SK-N-SH (cell line): ENCODE measurements at regions not wholly inside any gene's neighbourhood (a gene's known extent, or its start where the extent isn't known, plus 50 kb on each side); places are given as distances from the start of the nearest gene placed in this dataset.

ENCODE experiments used
- CTCF ChIA-PET: fragments of 300-600, 350-600 bp; formaldehyde crosslinking; extraction: SDS; loops from one replicate; lab custom pipeline; 2021; lab: Yijun Ruan, JAX
- POLR2A ChIA-PET: fragments of 350-600 bp; sonication (Branson Sonifier 250); formaldehyde crosslinking; extraction: SDS; loops from one replicate; lab custom pipeline; 2020; ENCODE audit warnings: antibody characterized with exemption, inconsistent platforms; lab: Yijun Ruan, JAX
- DNase-seq: peaks from one replicate; pipeline ENCODE4 v3.0.0; 2012
- H2AFZ ChIP-seq: fragments of 200-600 bp; sonication (generic); 2 replicates; pipeline ENCODE4 v1.8.1; 2016; ENCODE audit warnings: antibody characterized with exemption, mild to moderate bottlenecking, low read depth
- H3F3A ChIP-seq: fragments of 200-600 bp; sonication (generic); replicated peaks from 2 replicates; pipeline ENCODE3; 2016; ENCODE audit warnings: antibody characterized with exemption, mild to moderate bottlenecking; ENCODE audit not compliant: insufficient read depth
- H3K27ac ChIP-seq, 2 experiments: fragments of 200-500 bp in 1 of 2; fragments of 200-600 bp in 1 of 2; sonication (Bioruptor generic) in 1 of 2; sonication (generic), shearing (Covaris generic) in 1 of 2; 2 replicates each; pipeline versions ENCODE4 v1.5.1 to v1.6.1; 2014 to 2016; ENCODE audit warnings: low read depth in 2 of 2, inconsistent platforms in 1 of 2, low read length in 1 of 2, mild to moderate bottlenecking in 1 of 2, mixed read lengths in 1 of 2
- H3K27me3 ChIP-seq: fragments of 200-600 bp; sonication (generic), shearing (Covaris generic); 2 replicates; pipeline ENCODE4 v1.6.1; 2016; ENCODE audit warnings: mixed run types; ENCODE audit not compliant: insufficient read depth
- H3K36me3 ChIP-seq, 2 experiments: fragments of 200-500 bp in 1 of 2; fragments of 200-600 bp in 1 of 2; sonication (Bioruptor generic) in 1 of 2; sonication (generic) in 1 of 2; replicated peaks in 1 of 2; 2 replicates each; pipeline versions ENCODE3 to v1.5.1; 2014 to 2016; ENCODE audit warnings: low read length in 1 of 2, mild to moderate bottlenecking in 1 of 2; ENCODE audit not compliant: insufficient read depth in 2 of 2, control insufficient read depth in 1 of 2
- H3K4me1 ChIP-seq, 2 experiments: fragments of 200-500 bp in 1 of 2; fragments of 200-600 bp in 1 of 2; sonication (Bioruptor generic) in 1 of 2; sonication (generic), shearing (Covaris generic) in 1 of 2; 2 replicates each; pipeline versions ENCODE4 v1.5.1 to v1.6.1; 2014 to 2016; ENCODE audit warnings: low read depth in 1 of 2, low read length in 1 of 2, mixed run types in 1 of 2; ENCODE audit not compliant: insufficient read depth in 2 of 2, control insufficient read depth in 1 of 2
- H3K4me2 ChIP-seq: fragments of 200-600 bp; sonication (generic), shearing (Covaris generic); 2 replicates; pipeline ENCODE4 v1.6.1; 2017; ENCODE audit warnings: mixed run types
- H3K4me3 ChIP-seq, 2 experiments: fragments of 200-500 bp in 1 of 2; fragments of 200-600 bp in 1 of 2; sonication (Bioruptor generic) in 1 of 2; sonication (generic), shearing (Covaris generic) in 1 of 2; 2 replicates each; pipeline versions ENCODE4 v1.5.1 to v1.8.1; 2014 to 2016; ENCODE audit warnings: low read depth in 2 of 2, inconsistent platforms in 1 of 2, low read length in 1 of 2, mild to moderate bottlenecking in 1 of 2, mixed read lengths in 1 of 2, moderate library complexity in 1 of 2
- H3K79me2 ChIP-seq: fragments of 200-600 bp; sonication (generic); 2 replicates; pipeline ENCODE4 v1.8.1; 2017; ENCODE audit warnings: mild to moderate bottlenecking; ENCODE audit not compliant: insufficient read depth
- H3K9ac ChIP-seq: fragments of 200-600 bp; sonication (generic); 2 replicates; pipeline ENCODE4 v1.6.1; 2017; ENCODE audit warnings: mixed run types
- H3K9me2 ChIP-seq: fragments of 200-600 bp; sonication (generic); 2 replicates; pipeline ENCODE4 v1.6.1; 2017; ENCODE audit warnings: mixed run types
- H3K9me3 ChIP-seq: fragments of 200-600 bp; sonication (generic); 2 replicates; pipeline ENCODE4 v1.6.1; 2017; ENCODE audit warnings: mixed run types, mild to moderate bottlenecking, moderate library complexity
- H4K20me1 ChIP-seq: fragments of 200-600 bp; sonication (generic); 2 replicates; pipeline ENCODE4 v1.6.1; 2017; ENCODE audit warnings: mild to moderate bottlenecking, mixed run types; ENCODE audit not compliant: insufficient read depth
- CHD2 ChIP-seq: fragments of 150-350 bp; IDR thresholded peaks from 2 replicates; pipeline ENCODE4 v1.6.1; 2018; ENCODE audit warnings: low read length; ENCODE audit not compliant: partially characterized antibody
- CTCF ChIP-seq: fragments of 200-600 bp; sonication (generic); IDR thresholded peaks from 2 replicates; pipeline ENCODE4 v1.6.1; 2017; ENCODE audit warnings: antibody characterized with exemption, mild to moderate bottlenecking, moderate library complexity
- ELF1 ChIP-seq: IDR thresholded peaks from 2 replicates; pipeline ENCODE4 v1.4.0; 2012
- GABPA ChIP-seq: IDR thresholded peaks from 2 replicates; pipeline ENCODE4 v1.4.0; 2012; ENCODE audit warnings: low read depth, mild to moderate bottlenecking
- GATA2 ChIP-seq: sonication (generic); formaldehyde crosslinking; IDR thresholded peaks from 2 replicates; pipeline ENCODE4 v1.5.0; 2020; ENCODE audit warnings: mild to moderate bottlenecking, missing genetic modification reagents
- JUND ChIP-seq: IDR thresholded peaks from 2 replicates; pipeline ENCODE4 v1.4.0; 2012
- NFIC ChIP-seq: IDR thresholded peaks from 2 replicates; pipeline ENCODE4 v1.4.0; 2012; ENCODE audit warnings: borderline replicate concordance
- NRF1 ChIP-seq: IDR thresholded peaks from 2 replicates; pipeline ENCODE4 v1.6.1; 2012; ENCODE audit warnings: low read depth, mild to moderate bottlenecking, low read length
- POLR2AphosphoS5 ChIP-seq: IDR thresholded peaks from 2 replicates; pipeline ENCODE4 v1.6.1; 2012; ENCODE audit warnings: low read depth, low read length
- RFX5 ChIP-seq: IDR thresholded peaks from 2 replicates; pipeline ENCODE4 v1.6.1; 2012; ENCODE audit warnings: mild to moderate bottlenecking, improper control_type of control experiment, low read length
- RXRA ChIP-seq: IDR thresholded peaks from 2 replicates; pipeline ENCODE4 v1.4.0; 2012; ENCODE audit warnings: low read depth, mild to moderate bottlenecking, borderline replicate concordance
- TAF1 ChIP-seq: IDR thresholded peaks from 2 replicates; pipeline ENCODE4 v1.6.1; 2012; ENCODE audit warnings: low read depth, mild to moderate bottlenecking, low read length, moderate library complexity, borderline replicate concordance
- TEAD4 ChIP-seq: IDR thresholded peaks from 2 replicates; pipeline ENCODE4 v1.4.0; 2012; ENCODE audit warnings: mild to moderate bottlenecking, borderline replicate concordance; ENCODE audit not compliant: insufficient read depth
- USF2 ChIP-seq: fragments of 150-350 bp; IDR thresholded peaks from 2 replicates; pipeline ENCODE4 v1.6.1; 2017; ENCODE audit warnings: antibody characterized with exemption, low read length, low read depth, borderline replicate concordance
- WGBS: methylation state at CpG from one replicate; pipeline ENCODE4 v1.1.6; 2017; ENCODE audit warnings: low lambda C conversion rate; 5-methylcytosine and 5-hydroxymethylcytosine counted together
- TF ChIP-seq, protein P1 (sequence below): fragments of 150-350 bp; IDR thresholded peaks from 2 replicates; pipeline ENCODE4 v1.6.1; 2016; ENCODE audit warnings: mild to moderate bottlenecking, low read depth, low read length

GRCh38 chr2:81598453-81598852 is 1293.9 kb upstream of the LRRTM1 start:
- no peaks in the 10 kb centered on the region for H3K36me3 ChIP-seq

DNA sequence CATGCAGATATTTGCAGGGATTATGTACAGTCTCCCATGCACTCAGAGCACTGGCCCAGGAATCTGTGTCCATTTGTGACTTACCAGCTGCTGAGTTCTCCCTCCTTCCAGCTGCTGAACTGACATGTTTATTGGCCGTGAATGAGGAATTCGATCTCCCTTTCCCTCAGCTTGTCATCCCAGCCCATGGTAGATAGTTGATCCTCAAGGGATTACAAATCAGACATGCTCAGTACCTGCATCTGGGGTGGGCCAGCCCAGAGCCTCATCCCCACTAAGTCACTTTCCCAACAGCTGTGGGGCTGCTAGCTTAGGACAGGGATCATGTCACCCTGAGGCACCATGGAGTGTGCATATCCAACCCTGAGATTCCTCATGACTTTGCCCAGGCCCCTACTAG is 1284.9 kb upstream of the LRRTM1 start:
- Histone ChIP-seq H4K20me1 (no peaks in the 10 kb centered on the region), H3K27me3 (no peaks in the 10 kb centered on the region), H3K27ac (no peak overlapping the region), H3F3A (no peaks in the 10 kb centered on the region), H3K9ac (no peak overlapping the region), H2AFZ (no peak overlapping the region), H3K4me1 (no peaks in the 10 kb centered on the region), H3K36me3 (no peaks in the 10 kb centered on the region), H3K4me3 (no peak overlapping the region), H3K9me3 (no peaks in the 10 kb centered on the region), H3K9me2 (no peaks in the 10 kb centered on the region), H3K79me2 (no peaks in the 10 kb centered on the region), H3K4me2 (no peak overlapping the region)
- DNase-seq: no peak
- WGBS: 0% methylated on average over 2 of the region's 2 CpGs
- CTCF ChIA-PET: no interaction called here
- POLR2A ChIA-PET: no interaction called here
- TF ChIP-seq RFX5 (no peak), ELF1 (no peak), NFIC (no peak), GABPA (no peak), RXRA (no peak)

More at GRCh38 chr2:81598453-81598852, 1293.9 kb upstream of the LRRTM1 start:
- Histone ChIP-seq H3K79me2 (no peaks in the 10 kb centered on the region), H3F3A (no peaks in the 10 kb centered on the region), H2AFZ (no peak overlapping the region), H3K27me3 (no peaks in the 10 kb centered on the region), H3K9ac (no peak overlapping the region), H3K4me2 (no peak overlapping the region), H3K9me2 (no peaks in the 10 kb centered on the region), H3K4me1 (no peaks in the 10 kb centered on the region), H3K4me3 (no peak overlapping the region), H4K20me1 (no peaks in the 10 kb centered on the region), H3K9me3 (no peaks in the 10 kb centered on the region), H3K27ac (no peak overlapping the region)
- POLR2A ChIA-PET: no interaction called here
- TF ChIP-seq GABPA (no peak), JUND (no peak), CHD2 (no peak), GATA2 (CRISPR knock-in tag) (no peak), NRF1 (no peak), CTCF (no peak), ELF1 (no peak), POLR2AphosphoS5 (no peak), TAF1 (no peak), TEAD4 (no peak), RFX5 (no peak), USF2 (no peak)
- TF ChIP-seq, protein P1, sequence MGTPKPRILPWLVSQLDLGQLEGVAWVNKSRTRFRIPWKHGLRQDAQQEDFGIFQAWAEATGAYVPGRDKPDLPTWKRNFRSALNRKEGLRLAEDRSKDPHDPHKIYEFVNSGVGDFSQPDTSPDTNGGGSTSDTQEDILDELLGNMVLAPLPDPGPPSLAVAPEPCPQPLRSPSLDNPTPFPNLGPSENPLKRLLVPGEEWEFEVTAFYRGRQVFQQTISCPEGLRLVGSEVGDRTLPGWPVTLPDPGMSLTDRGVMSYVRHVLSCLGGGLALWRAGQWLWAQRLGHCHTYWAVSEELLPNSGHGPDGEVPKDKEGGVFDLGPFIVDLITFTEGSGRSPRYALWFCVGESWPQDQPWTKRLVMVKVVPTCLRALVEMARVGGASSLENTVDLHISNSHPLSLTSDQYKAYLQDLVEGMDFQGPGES: no peak
- 0% methylated on average over 5 of the region's 5 CpGs for WGBS
- DNase-seq: no peak
- CTCF ChIA-PET: no interaction called here
